HT1080 (cell line): ENCODE measurements at regions not wholly inside any gene's neighbourhood (a gene's known extent, or its start where the extent isn't known, plus 50 kb on each side); places are given as distances from the start of the nearest gene placed in this dataset.
A peak's percentile ranks its signal among the peaks of the same experiment; 100 is the strongest.

Source experiments
- DNase-seq: peaks from one replicate; pipeline ENCODE4 v3.0.0-alpha.2; 2015; ENCODE audit warnings: low read depth

GRCh38 chr2:105150231-105150630, 91.3 kb upstream of the GPR45 start:
- DNase-seq = no peak

- DNase-seq = no peak
Observed at GRCh38 chr2:105154119-105154818, 87.3 kb upstream of the GPR45 start.

GRCh38 chr2:105156166-105156565, 85.4 kb upstream of the GPR45 start:
- DNase-seq = no peak

GRCh38 chr2:105158002-105158401, 83.5 kb upstream of the GPR45 start:
- no peak for DNase-seq

- no peak for DNase-seq
Observed at GRCh38 chr2:105166688-105167087, 74.9 kb upstream of the GPR45 start.

- DNase-seq = no peak
Observed at GRCh38 chr2:105168543-105168942, 73.0 kb upstream of the GPR45 start.

- no peak for DNase-seq
Observed at GRCh38 chr2:105175231-105175630, 66.3 kb upstream of the GPR45 start.

GRCh38 chr2:105176429-105176828, 65.1 kb upstream of the GPR45 start:
- no peak for DNase-seq

- no peak for DNase-seq
Observed at GRCh38 chr2:105177008-105177407, 64.5 kb upstream of the GPR45 start.

- no peak for DNase-seq
Observed at GRCh38 chr2:105177536-105178254, 63.8 kb upstream of the GPR45 start.

GRCh38 chr2:105179469-105180372, 61.8 kb upstream of the GPR45 start:
- peak; percentile 75 for DNase-seq

- no peak for DNase-seq
Observed at GRCh38 chr2:105180491-105180972, 61.0 kb upstream of the GPR45 start.

GRCh38 chr2:105181282-105181681, 60.3 kb upstream of the GPR45 start:
- no peak for DNase-seq

- no peak for DNase-seq
Observed at GRCh38 chr2:105183555-105184323, 57.8 kb upstream of the GPR45 start.

- DNase-seq = no peak
Observed at GRCh38 chr2:105184420-105184819, 57.1 kb upstream of the GPR45 start.

- DNase-seq = no peak
Observed at GRCh38 chr2:105186967-105187498, 54.5 kb upstream of the GPR45 start.

GRCh38 chr2:105187531-105187930, 54.0 kb upstream of the GPR45 start:
- peak; percentile 28 for DNase-seq

GRCh38 chr2:105188343-105188742, 53.2 kb upstream of the GPR45 start:
- no peak for DNase-seq
